T47D (cell line): ENCODE measurements at regions not wholly inside any gene's neighbourhood (a gene's known extent, or its start where the extent isn't known, plus 50 kb on each side); places are given as distances from the start of the nearest gene placed in this dataset.
"Not testable (repeated sequence)": the region's sequence is repeated elsewhere in the genome, so short reads cannot be mapped to it uniquely, and the experiment has no call there.

Experiments
- DNase-seq, 2 experiments: peaks; one replicate each; pipeline versions ENCODE4 v3.0.0 to v3.0.0-alpha.2; 2011 to 2012; ENCODE audit warnings: low read depth in 1 of 2, low spot score in 1 of 2
- JUND ChIP-seq: IDR thresholded peaks from 2 replicates; pipeline ENCODE4 v1.6.1; 2012; ENCODE audit warnings: low read depth
- in situ Hi-C: cut with HindIII; loops from 2 replicates; pipeline ENCODE4 v1.10.0; 2016; ENCODE audit warnings: low sequenced_read_pairs, low pct_unique_long_range_greater_than_20kb

- DNase-seq: no peak
- no peak for TF ChIP-seq JUND
- in situ Hi-C loops: no loop called here
Measured at GRCh38 chr4:60945641-60946040, 254.5 kb upstream of the ADGRL3 start.

- no peak for DNase-seq
- TF ChIP-seq JUND: no peak
- in situ Hi-C loops: no loop called here
Measured at GRCh38 chr4:60948008-60948407, 252.1 kb upstream of the ADGRL3 start.

- in situ Hi-C loops: no loop called here
- no peak for TF ChIP-seq JUND
- no peak for DNase-seq
Measured at GRCh38 chr4:60952921-60953320, 247.2 kb upstream of the ADGRL3 start.

GRCh38 chr4:60953826-60954225, 246.3 kb upstream of the ADGRL3 start:
- in situ Hi-C loops: no loop called here
- TF ChIP-seq JUND: no peak
- DNase-seq: no peak

- no peak for TF ChIP-seq JUND
- in situ Hi-C loops: no loop called here
- peak in 1 of 2 experiments; percentile 37 for DNase-seq
Measured at GRCh38 chr4:60962286-60962685, 237.8 kb upstream of the ADGRL3 start.

GRCh38 chr4:60981534-60981933, 218.6 kb upstream of the ADGRL3 start:
- in situ Hi-C loops: no loop called here
- DNase-seq: no peak
- no peak for TF ChIP-seq JUND

- no peak for TF ChIP-seq JUND
- in situ Hi-C loops: no loop called here
- peak in 1 of 2 experiments; percentile 18 for DNase-seq
Measured at GRCh38 chr4:60989141-60989540, 211.0 kb upstream of the ADGRL3 start.

- no peak for DNase-seq
- in situ Hi-C loops: no loop called here
- TF ChIP-seq JUND: no peak
Measured at GRCh38 chr4:60992037-60992436, 208.1 kb upstream of the ADGRL3 start.

- DNase-seq: no peak
- no peak for TF ChIP-seq JUND
- in situ Hi-C loops: no loop called here
Measured at GRCh38 chr4:61003301-61003700, 196.8 kb upstream of the ADGRL3 start.

GRCh38 chr4:61004651-61005170, 195.4 kb upstream of the ADGRL3 start:
- no peak for TF ChIP-seq JUND
- in situ Hi-C loops: no loop called here
- no peak for DNase-seq

- no peak for DNase-seq
- TF ChIP-seq JUND: no peak
- in situ Hi-C loops: no loop called here
Measured at GRCh38 chr4:61011051-61011450, 189.1 kb upstream of the ADGRL3 start.

- in situ Hi-C loops, DNase-seq: not testable (repeated sequence)
Measured at GRCh38 chr4:61011936-61012335, 188.2 kb upstream of the ADGRL3 start.

GRCh38 chr4:61024610-61025009, 175.5 kb upstream of the ADGRL3 start:
- TF ChIP-seq JUND: no peak

GRCh38 chr4:61027939-61028338, 172.2 kb upstream of the ADGRL3 start:
- in situ Hi-C loops: no loop called here

More at GRCh38 chr4:61024610-61025009, 175.5 kb upstream of the ADGRL3 start:
- DNase-seq: no peak
- in situ Hi-C loops: no loop called here

More at GRCh38 chr4:61027939-61028338, 172.2 kb upstream of the ADGRL3 start:
- no peak for TF ChIP-seq JUND
- no peak for DNase-seq
